ENCODE measurements at regions not wholly inside any gene's neighbourhood (a gene's known extent, or its start where the extent isn't known, plus 50 kb on each side); places are given as distances from the start of the nearest gene placed in this dataset.
"Not testable (repeated sequence)": the region's sequence is repeated elsewhere in the genome, so short reads cannot be mapped to it uniquely, and the experiment has no call there.

- DNase-seq = peak; percentile 67
Observed at GRCh38 chr4:188960411-188961093, 821.3 kb downstream of the TRIML1 start.

DNA sequence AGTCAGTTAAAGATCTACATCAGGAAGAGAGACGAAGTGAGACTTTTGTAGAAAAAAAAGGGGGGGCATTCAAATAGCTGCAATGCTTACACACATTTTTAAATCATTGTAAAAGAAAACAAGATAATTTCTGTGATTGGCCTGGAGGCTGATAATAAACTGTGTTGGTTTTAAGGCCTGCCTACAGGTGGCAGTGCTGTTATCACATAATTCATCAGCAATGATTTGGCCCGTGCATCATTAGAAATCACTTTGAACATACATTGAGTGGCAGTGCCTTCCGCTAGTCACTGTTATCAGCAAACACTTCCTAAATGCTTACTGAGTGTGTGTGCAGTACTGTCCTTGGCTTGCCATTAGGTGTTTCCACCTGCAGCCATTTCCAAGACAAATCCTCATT lies 831.9 kb downstream of the TRIML1 start:
- DNase-seq = peak; percentile 23

DNA sequence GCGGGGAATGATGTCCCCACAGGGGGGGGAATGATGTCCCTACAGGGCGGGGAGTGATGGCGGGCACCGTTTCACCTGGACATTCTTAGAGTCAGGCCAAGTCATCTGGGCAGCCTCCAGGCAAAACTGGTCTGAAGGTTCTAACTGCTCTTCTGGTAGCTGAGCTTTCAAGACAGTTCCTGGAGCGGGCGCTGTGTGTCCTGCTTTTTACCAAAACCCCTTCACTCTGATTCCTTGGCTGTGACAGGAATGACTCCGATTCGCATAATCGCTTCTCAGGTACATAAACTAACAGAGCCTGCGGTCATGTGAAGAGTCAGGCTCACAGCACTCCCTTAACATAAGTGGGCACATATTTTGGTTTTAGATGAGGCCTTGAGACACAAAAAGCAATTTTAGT lies 836.0 kb downstream of the TRIML1 start:
- no peak for DNase-seq

DNA sequence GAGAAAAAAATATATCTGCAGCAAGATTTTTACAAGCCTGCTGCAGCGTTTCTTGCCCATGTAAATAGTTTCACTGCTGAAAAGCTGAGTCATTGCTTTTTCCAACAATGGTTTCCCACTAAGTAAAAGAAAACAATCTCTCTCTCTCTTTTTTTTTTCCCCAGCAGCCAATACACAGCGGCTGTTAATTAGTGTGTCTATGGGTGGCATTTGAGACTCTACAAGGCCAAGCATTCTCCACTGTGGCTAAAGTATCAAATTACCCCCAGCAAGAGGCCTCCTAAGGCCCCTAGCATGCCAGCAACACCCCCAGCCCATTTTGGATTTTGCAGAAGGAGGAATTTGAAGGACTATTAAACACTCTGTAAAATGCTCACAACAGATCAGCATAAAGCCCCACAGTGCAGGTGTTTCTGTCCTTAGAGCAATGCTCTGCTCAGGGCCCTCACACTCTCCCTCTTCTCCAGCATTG lies 837.4 kb downstream of the TRIML1 start:
- peak; percentile 83 for DNase-seq

DNA sequence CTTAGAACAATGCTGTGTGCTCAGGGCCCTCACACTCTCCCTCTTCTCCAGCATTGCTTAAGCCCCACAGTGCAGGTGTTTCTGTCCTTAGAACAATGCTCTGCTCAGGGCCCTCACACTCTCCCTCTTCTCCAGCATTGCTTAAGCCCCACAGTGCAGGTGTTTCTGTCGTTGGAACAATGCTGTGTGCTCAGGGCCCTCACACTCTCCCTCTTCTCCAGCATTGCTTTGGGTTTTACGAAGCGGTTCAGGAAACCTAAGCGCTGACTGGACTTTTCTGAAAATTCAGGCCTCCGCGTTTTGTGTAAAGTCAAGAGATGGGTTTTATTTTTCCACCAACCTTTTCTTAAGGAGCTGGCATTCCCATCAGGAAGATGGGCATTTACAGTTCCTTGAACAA lies 838.0 kb downstream of the TRIML1 start:
- not testable (repeated sequence) for DNase-seq

DNA sequence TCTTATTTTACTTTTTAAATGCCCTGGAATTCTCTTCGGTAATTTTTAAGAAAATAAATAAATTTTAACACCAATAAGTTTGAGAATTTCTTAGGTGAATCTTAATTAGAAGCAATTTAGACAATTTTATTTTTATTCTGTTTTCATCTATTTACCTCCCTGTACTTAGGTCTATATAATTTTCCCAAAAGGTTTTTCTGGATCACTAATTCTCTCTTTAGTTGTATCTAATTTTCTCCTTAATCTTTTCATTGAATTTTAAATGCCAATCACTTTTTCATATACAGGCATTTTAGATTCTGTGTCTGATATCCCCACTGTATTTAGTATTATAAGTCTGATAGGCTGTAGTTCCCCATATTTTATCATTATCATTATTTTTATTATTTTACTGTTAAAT lies 845.3 kb downstream of the TRIML1 start:
- no peak for DNase-seq

DNA sequence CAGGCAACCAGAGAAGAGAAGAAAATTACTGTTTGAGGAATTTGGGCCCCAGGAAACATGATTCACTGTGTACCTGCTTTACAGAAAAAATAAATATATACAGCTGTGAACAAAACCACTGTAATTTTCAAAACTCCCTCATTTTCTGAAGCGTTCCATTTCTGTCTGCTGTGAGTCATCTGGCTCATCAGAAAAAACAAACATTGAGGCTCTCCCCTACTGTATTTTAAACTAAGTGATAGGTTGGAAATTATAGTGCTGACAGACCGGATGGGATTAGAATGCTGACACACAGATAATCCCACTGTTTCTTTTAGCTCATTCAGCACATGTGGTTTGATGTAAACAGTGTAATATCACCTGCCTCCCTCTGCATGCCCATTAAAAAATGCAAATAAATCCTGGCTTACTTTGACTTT lies 847.0 kb downstream of the TRIML1 start:
- DNase-seq = peak; percentile 84

DNA sequence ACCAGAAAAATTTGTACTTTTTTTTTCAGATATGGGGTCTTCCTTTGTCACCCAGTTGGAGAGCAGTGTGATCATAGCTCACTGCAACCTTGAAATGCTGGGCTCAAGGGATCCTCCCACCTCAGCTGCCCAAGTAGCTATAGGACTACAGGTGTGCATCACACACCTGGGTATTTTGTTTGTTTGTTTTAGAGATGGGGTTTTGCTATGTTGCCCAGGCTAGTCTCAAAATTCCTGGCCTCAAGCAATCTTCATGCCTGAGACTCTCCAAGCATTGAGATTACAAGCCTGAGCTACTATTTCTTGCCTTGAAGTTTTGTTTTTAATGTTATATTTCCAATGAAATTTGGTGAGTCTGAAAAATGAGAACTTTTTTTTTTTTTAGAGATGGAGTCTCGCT lies 847.8 kb downstream of the TRIML1 start:
- no peak for DNase-seq

- DNase-seq = no peak
Observed at GRCh38 chr4:188988131-188988530, 848.9 kb downstream of the TRIML1 start.

DNA sequence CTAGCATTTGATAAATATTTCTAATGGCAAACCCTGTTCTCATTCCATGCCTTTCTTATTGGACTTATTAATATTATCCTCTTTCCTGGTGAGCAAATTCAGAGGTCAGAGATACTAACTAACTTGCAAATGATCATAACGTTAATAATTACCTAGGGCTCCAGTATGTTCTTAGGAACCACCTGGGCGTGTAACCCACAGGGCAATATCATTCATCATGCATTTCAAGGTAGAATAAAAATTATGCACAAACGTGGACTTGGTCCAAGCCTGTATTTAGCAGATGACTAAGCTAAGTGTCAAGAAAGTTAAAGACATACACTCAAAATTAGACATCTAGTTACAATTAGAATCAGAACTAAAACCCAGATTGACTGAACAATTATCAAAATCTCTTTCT lies 850.1 kb downstream of the TRIML1 start:
- no peak for DNase-seq

- peak; percentile 39 for DNase-seq
Observed at GRCh38 chr4:188992706-188993105, 853.5 kb downstream of the TRIML1 start.

- no peak for DNase-seq
Observed at GRCh38 chr4:188993871-188994270, 854.6 kb downstream of the TRIML1 start.

GRCh38 chr4:189001283-189001970 lies 862.2 kb downstream of the TRIML1 start:
- DNase-seq = no peak

- no peak for DNase-seq
Observed at GRCh38 chr4:189001971-189002450, 862.8 kb downstream of the TRIML1 start.

DNA sequence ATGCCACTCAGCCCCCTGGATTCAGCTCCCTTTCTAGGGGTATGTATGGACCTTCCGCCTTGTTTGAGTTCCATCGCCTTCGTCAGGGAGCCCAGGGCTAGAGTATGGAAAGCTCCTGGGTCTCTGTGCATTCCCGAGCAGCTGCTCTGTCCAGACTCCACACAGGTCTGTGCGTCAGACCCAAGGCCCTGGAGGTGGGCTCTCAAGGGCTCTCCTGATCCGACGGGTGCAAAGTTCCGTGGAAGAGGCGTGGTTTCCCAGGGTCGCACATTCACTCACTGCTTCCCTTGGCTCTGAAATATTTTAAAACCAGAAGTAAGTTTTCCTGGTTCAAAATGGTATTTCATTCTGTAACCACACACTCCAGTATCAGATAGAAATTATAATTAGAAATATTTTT lies 863.2 kb downstream of the TRIML1 start:
- DNase-seq = no peak

- not testable (repeated sequence) for DNase-seq
Observed at GRCh38 chr4:189010452-189011217, 871.4 kb downstream of the TRIML1 start.

DNA sequence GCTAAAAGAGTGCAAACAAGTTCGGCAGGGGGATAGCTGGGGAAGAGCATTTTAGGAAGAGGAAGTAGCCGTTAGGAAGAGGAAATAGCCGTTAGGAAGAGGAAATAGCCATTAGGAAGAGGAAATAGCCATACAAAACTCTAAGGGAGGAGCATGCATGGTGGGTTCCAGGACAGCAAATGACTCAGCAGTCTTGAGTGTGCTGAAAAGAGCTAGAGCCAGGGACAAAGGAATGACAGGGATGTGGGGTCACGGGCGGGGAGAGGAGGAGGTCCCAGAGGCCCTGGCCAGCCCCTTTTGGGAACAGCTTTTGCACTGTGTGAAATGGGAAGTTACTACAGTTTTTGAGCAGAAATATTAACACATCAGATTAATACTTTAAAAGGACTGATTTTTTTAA lies 882.6 kb downstream of the TRIML1 start:
- peak; percentile 28 for DNase-seq

DNA sequence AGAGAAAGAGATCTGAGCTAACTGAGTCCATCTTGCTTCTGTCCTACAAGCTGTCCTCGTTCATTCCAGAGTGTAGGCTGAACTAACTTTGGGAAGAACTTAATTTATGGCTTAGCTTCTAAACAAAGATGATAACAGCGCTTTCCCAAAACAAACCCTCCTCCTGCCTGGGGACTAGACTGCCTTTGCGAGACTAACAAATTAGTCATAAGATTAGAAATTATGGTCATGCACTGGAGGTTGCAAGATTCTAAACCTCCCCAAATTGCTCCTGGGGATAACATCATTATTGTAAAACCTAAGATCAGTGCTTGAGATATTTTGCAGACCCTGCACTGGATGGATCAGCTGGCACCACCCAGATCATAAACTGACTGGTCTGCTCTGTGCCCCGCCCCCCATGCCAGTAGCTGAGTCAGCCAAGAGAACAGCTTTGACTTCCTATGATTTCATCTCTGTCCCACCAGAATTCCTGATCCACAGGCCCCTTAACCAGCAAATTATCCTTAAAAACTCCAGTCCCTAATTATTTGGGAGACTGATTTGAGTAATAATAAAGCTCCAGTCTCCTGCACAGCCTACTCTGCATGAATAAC lies 883.3 kb downstream of the TRIML1 start:
- DNase-seq = peak; percentile 41

DNA sequence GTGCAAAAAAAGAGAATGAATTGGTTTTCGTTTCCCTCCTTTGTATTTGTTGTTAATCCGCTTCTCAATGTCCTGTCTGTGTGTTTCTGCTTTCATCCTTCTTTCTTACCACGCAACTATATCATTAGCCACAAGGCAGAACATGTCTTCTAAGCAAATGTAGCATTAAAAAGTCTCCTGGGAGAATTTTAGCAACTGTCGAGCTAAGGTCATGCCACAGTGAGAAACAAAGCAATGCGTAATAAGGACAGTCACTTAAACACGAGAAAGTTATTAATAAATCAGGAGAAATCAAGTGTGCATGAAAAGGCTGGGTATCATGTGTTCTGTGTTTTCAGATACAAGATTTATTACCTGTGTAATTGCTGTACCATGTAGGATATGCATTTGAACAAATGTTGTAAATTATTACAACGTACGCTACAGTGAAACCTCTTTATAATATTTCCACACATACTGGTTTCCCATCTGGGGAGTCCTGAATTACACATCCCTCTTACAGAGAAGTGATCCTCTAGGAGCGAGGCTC lies 890.8 kb downstream of the TRIML1 start:
- DNase-seq = no peak

GRCh38 chr4:189032606-189033338 lies 893.5 kb downstream of the TRIML1 start:
- DNase-seq = no peak

GRCh38 chr4:189033801-189034347 lies 894.6 kb downstream of the TRIML1 start:
- DNase-seq = no peak

GRCh38 chr4:189035091-189035490 lies 895.9 kb downstream of the TRIML1 start:
- DNase-seq = no peak

All from fibroblast of upper back skin (primary cell).